T-helper 2 cell treated with Interferon-gamma antibody and Interleukin-4, amounts not matched to agents 5 μg/mL and 100 μg/mL, for 36 hours (primary cell): ENCODE measurements at regions not wholly inside any gene's neighbourhood (a gene's known extent, or its start where the extent isn't known, plus 50 kb on each side); places are given as distances from the start of the nearest gene placed in this dataset.

Source experiments
- DNase-seq: peaks from one replicate; pipeline ENCODE4 v3.0.0; 2021; ENCODE audit warnings: low spot score
- H3K27ac Mint-ChIP-seq: one replicate; pipeline ENCODE4 v1.8.0; 2021; ENCODE audit warnings: mild to moderate bottlenecking, mixed read lengths
- H3K27me3 Mint-ChIP-seq: one replicate; pipeline ENCODE4 v1.8.0; 2021; ENCODE audit warnings: low read depth, mixed read lengths
- H3K36me3 Mint-ChIP-seq: one replicate; pipeline ENCODE4 v1.8.0; 2021; ENCODE audit warnings: low read depth, mixed read lengths
- H3K4me1 Mint-ChIP-seq: one replicate; pipeline ENCODE4 v1.8.0; 2021; ENCODE audit warnings: low read depth, mixed read lengths
- H3K4me3 Mint-ChIP-seq: one replicate; pipeline ENCODE4 v1.8.0; 2022; ENCODE audit warnings: mild to moderate bottlenecking, moderate library complexity, mixed read lengths
- H3K9me3 Mint-ChIP-seq: one replicate; pipeline ENCODE4 v1.8.0; 2021; ENCODE audit warnings: mixed read lengths

DNA sequence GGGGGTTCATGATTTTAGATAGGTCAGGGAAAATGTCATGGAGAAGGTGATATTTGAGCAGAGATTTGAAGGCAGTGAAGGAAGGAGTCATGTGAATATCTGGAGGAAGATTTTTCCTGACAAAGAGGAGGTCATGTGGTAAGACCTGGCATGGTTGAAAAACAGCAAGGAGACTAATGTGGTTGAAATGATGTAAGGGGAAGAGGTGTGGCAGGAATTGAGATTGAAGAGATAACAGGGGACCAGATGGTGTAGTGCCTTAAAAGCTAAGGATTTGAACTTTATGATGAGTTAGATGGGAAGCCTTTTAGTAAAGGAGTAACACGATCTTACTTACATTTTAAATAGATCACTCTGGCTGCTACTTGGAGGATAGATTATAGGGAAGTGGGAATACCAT is 210.9 kb downstream of the RTL9 start:
- no peak overlapping the region for H3K4me3 Mint-ChIP-seq
- H3K9me3 Mint-ChIP-seq: no peaks in the 10 kb centered on the region
- no peaks in the 10 kb centered on the region for H3K36me3 Mint-ChIP-seq
- peaks cover 7% of the 10 kb centered on the region for H3K4me1 Mint-ChIP-seq
- DNase-seq: no peak
- no peaks in the 10 kb centered on the region for H3K27me3 Mint-ChIP-seq
- H3K27ac Mint-ChIP-seq: no peak overlapping the region

DNA sequence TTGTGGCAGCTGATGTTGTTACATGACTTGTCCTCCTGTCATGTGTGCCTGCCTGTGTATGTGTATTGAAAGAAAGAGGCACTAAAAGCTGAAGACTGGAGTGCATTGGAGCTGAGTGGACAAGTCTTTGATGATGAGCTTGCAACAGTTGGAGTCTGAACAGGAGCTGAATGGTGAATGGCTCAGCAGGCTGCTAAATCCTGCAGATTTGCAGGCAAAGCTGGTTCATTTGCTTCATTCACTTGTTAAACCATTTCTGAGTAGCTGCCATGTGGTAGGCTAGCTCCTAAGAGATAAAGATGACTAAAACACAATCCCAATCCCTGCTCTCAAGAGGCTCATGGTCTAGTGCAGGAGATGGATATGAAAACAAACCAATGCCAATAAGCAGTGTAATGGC is 217.3 kb downstream of the CHRDL1 start:
- H3K9me3 Mint-ChIP-seq: no peaks in the 10 kb centered on the region

GRCh38 chrX:110584083-110584482 is 211.5 kb downstream of the CHRDL1 start:
- Mint-ChIP-seq H3K9me3 (no peaks in the 10 kb centered on the region), H3K4me1 (no peaks in the 10 kb centered on the region), H3K4me3 (no peak overlapping the region), H3K27ac (no peak overlapping the region), H3K36me3 (no peaks in the 10 kb centered on the region), H3K27me3 (no peaks in the 10 kb centered on the region)
- DNase-seq: no peak

More for the DNA sequence above, 217.3 kb downstream of the CHRDL1 start:
- Mint-ChIP-seq H3K4me3 (no peak overlapping the region), H3K4me1 (no peaks in the 10 kb centered on the region), H3K36me3 (no peaks in the 10 kb centered on the region), H3K27me3 (no peaks in the 10 kb centered on the region), H3K27ac (no peak overlapping the region)
- DNase-seq: no peak

DNA sequence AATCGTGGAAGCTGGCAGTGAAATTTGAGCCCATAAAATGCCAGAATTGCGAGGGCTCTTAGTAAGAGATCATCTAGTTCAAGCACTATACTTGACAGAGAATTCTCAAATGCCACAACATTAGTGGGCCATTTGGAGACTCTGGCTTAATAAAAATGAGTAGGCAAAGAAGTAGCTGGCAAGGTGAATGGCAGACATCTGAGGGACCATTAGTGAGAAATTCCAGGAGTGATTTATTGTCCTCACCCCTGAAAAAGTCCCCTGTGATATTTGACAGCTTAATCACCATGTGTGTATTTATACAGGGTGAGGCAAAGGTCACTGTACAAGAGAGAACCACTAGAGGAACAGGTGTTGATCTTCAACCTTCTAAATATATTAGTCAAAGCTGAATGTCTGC is 207.5 kb downstream of the CHRDL1 start:
- Mint-ChIP-seq H3K9me3 (no peaks in the 10 kb centered on the region), H3K36me3 (no peaks in the 10 kb centered on the region), H3K27ac (no peak overlapping the region), H3K4me3 (no peak overlapping the region), H3K4me1 (no peaks in the 10 kb centered on the region), H3K27me3 (no peaks in the 10 kb centered on the region)
- DNase-seq: no peak

DNA sequence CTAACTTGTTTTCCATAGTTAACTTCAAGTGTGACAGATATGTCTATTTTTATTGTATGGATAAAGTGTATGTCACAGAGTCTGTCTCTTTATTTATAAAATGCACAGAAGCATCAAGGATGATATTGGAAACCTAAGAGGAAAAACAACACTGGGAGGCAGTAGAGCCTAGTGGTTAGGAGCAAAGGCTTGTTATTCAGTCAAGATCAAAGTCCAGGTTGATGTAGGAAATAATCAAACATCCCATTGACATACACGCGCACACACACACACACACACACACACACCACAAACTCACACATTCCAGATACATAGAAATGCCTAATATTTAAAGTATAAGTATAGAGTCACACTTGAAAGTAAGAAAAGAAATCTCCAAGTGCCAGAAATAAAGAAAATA is 206.8 kb downstream of the CHRDL1 start:
- no peaks in the 10 kb centered on the region for H3K27me3 Mint-ChIP-seq
- H3K4me3 Mint-ChIP-seq: no peak overlapping the region
- H3K36me3 Mint-ChIP-seq: no peaks in the 10 kb centered on the region
- DNase-seq: no peak
- H3K27ac Mint-ChIP-seq: no peak overlapping the region
- no peaks in the 10 kb centered on the region for H3K9me3 Mint-ChIP-seq
- no peaks in the 10 kb centered on the region for H3K4me1 Mint-ChIP-seq

DNA sequence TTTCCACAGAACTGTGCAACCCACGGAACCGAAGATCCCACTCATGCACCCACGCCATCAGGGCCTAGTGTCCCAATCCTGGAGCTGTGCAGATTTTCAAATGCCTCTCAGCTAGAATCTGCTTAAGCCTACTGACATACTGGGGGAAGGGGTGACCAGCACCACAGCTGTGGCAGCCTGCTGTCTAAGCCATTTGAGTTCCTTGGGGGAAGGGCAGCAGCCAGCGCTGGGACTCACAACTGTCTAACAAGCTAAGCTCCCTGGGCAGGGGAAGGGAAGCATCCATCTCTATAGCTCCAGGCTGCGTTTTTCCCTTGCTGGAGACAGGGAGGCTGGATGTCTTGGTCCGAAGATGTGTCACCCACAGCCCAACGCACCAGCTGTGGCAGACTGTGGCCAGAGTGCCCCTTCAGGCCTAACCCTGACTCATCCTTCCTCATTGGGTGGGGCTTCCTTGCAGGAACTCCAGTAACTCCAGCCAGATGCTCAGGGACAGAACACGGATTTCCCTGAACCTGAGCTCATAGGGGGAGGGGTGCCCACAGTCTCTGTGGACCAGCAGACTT is 194.8 kb downstream of the CHRDL1 start:
- Mint-ChIP-seq H3K9me3 (peaks cover 6% of the 10 kb centered on the region), H3K4me3 (no peak overlapping the region), H3K27ac (no peak overlapping the region), H3K27me3 (no peaks in the 10 kb centered on the region), H3K4me1 (no peaks in the 10 kb centered on the region), H3K36me3 (no peaks in the 10 kb centered on the region)
- no peak for DNase-seq

DNA sequence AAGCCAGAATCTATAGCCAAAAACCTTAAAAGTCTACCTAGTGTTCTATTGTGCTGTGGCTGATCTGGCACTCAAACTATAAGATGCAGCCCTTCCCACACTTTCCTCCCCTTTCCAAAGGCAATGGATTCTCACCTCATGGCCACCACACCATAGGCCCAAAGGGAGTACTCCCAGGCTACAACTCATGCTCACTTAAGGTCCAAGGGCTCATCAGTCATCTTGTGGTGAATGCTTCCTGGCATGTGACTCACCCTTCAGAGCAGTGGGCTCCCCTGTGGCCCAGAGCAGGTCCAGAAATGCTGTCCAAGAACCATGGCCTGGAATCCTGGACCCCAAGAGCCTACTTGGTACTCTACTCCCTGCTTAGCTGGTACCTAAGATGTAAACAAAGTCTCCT is 181.0 kb downstream of the CHRDL1 start:
- no peak overlapping the region for H3K4me3 Mint-ChIP-seq
- no peaks in the 10 kb centered on the region for H3K27me3 Mint-ChIP-seq
- no peaks in the 10 kb centered on the region for H3K36me3 Mint-ChIP-seq
- no peak for DNase-seq
- no peaks in the 10 kb centered on the region for H3K4me1 Mint-ChIP-seq
- no peak overlapping the region for H3K27ac Mint-ChIP-seq
- H3K9me3 Mint-ChIP-seq: no peaks in the 10 kb centered on the region
